Heart left ventricle (tissue), 16 donors: ENCODE measurements at regions not wholly inside any gene's neighbourhood (a gene's known extent, or its start where the extent isn't known, plus 50 kb on each side); places are given as distances from the start of the nearest gene placed in this dataset.

Experiments used
- ATAC-seq, 4 donors: fragments of 200-7000 bp; cut with Tn5 transposase; one replicate each; pipeline ENCODE4 v1.9.1; 2020 to 2022; ENCODE audit warnings: moderate library complexity in 4 of 4, mild to moderate bottlenecking in 3 of 4, moderate number of reproducible peaks in 1 of 4
- DNase-seq, 5 donors: peaks; one replicate each; pipeline ENCODE4 v3.0.0-alpha.2; 2020
- H3K27ac ChIP-seq, 12 donors: fragments of 200-600 bp; sonication (generic) in 4 of 12; one replicate each; pipeline versions ENCODE4 v1.5.0 to v1.8.0; 2016 to 2022; ENCODE audit warnings: mild to moderate bottlenecking in 2 of 12
- H3K27me3 ChIP-seq, 9 donors: fragments of 200-600 bp; sonication (generic) in 2 of 9; one replicate each; pipeline versions ENCODE4 v1.5.1 to v1.8.0; 2016 to 2022; ENCODE audit warnings: mild to moderate bottlenecking in 3 of 9
- H3K36me3 ChIP-seq, 9 donors: fragments of 200-600 bp; sonication (generic) in 2 of 9; one replicate each; pipeline versions ENCODE4 v1.5.0 to v1.8.0; 2018 to 2022; ENCODE audit warnings: mild to moderate bottlenecking in 2 of 9
- H3K4me1 ChIP-seq, 12 donors: fragments of 200-600 bp; sonication (generic) in 4 of 12; one replicate each; pipeline versions ENCODE4 v1.5.0 to v1.8.0; 2016 to 2022; ENCODE audit warnings: mild to moderate bottlenecking in 3 of 12
- H3K4me3 ChIP-seq, 12 donors: fragments of 200-600 bp; sonication (generic) in 4 of 12; one replicate each; pipeline versions ENCODE4 v1.5.0 to v1.8.0; 2017 to 2022; ENCODE audit warnings: mild to moderate bottlenecking in 9 of 12, moderate library complexity in 4 of 12
- H3K9me3 ChIP-seq, 12 donors: fragments of 200-600 bp; sonication (generic) in 4 of 12; one replicate each; pipeline versions ENCODE4 v1.5.0 to v1.8.0; 2016 to 2022; ENCODE audit warnings: mild to moderate bottlenecking in 1 of 12
- POLR2A ChIP-seq, 2 donors: fragments of 450-650 bp; IDR thresholded peaks; one replicate each; pipeline ENCODE4 v1.6.1; 2017; ENCODE audit warnings: antibody characterized with exemption in 2 of 2, mild to moderate bottlenecking in 2 of 2, moderate library complexity in 2 of 2
- WGBS, 4 donors: extraction: QIAGEN DNeasy Blood & Tissue Kit in 2 of 4; methylation state at CpG; one replicate each; pipeline versions ENCODE4 v1.1.5 to v1.1.7; 2013 to 2018; 5-methylcytosine and 5-hydroxymethylcytosine counted together
- intact Hi-C, 10 donors: fragments of 100-400 bp; cut with DNase I; formaldehyde crosslinking; loops; one replicate each; pipeline versions ENCODE4 v1.11.1 to v1.14.2; 2022
- TF ChIP-seq, protein P1 (sequence below), 12 donors: fragments of 200-600 bp; sonication (generic) in 4 of 12; IDR thresholded peaks; one replicate each; pipeline versions ENCODE4 v1.5.0 to v1.8.0; 2018 to 2022; ENCODE audit warnings: antibody characterized with exemption in 12 of 12, mild to moderate bottlenecking in 5 of 12
- donor health status: ischemic (EF 13 %, LVEDD 7.1; RV severe dilation, severe dysfunction).
- donor health status: healthy with polysubstance abuse.
- donor health status: DM: no; HTN: yes; CAD: no.
- donor health status: DM: no; HTN: no; CAD: no.
- donor health status: ischemic (EF 25% LVEDD 6.9; RV normal size, moderate dysfunction).
- donor health status: ischemic (EF 25% LVEDD 5.7; RV mildly dilated, moderate dysfunction).
- donor health status: healthy.
- donor health status: DM: yes; HTN: yes; CAD: no.
- donor health status: ischemic (EF 35%, LVEDD 5.7; RV mildly dilated, moderate dysfunction).
- donor health status: nonischemic (EF 11% LVEDD 7.7; RV severe dilation, severe dysfunction).
- donor health status: DM: yes; HTN: yes; CAD: no.
- donor health status: PGD.
- donor health status: ischemic (EF 29% LVEDD 5.4; RV normal size, mild dysfunction).
- donor health status: nonischemic (EF 23%, LVEDD 6.1; RV moderate dilation, normal function).

GRCh38 chrX:97847885-97848679 is 964.4 kb downstream of the RPA4 start:
- ATAC-seq (no peak), DNase-seq (no peak)
- Histone ChIP-seq H3K27me3 (peaks cover 0 to 4% (median 0%) of the 10 kb centered on the region in 9 donors), H3K36me3 (no peaks in the 10 kb centered on the region), H3K4me1 (no peaks in the 10 kb centered on the region), H3K4me3 (no peak overlapping the region), H3K9me3 (peaks cover 0 to 7% (median 0%) of the 10 kb centered on the region in 12 donors), H3K27ac (no peak overlapping the region)
- intact Hi-C loops: no loop called here
- TF ChIP-seq POLR2A (IDR thresholded peaks at IDR 0.05): no peak
- TF ChIP-seq, protein P1, sequence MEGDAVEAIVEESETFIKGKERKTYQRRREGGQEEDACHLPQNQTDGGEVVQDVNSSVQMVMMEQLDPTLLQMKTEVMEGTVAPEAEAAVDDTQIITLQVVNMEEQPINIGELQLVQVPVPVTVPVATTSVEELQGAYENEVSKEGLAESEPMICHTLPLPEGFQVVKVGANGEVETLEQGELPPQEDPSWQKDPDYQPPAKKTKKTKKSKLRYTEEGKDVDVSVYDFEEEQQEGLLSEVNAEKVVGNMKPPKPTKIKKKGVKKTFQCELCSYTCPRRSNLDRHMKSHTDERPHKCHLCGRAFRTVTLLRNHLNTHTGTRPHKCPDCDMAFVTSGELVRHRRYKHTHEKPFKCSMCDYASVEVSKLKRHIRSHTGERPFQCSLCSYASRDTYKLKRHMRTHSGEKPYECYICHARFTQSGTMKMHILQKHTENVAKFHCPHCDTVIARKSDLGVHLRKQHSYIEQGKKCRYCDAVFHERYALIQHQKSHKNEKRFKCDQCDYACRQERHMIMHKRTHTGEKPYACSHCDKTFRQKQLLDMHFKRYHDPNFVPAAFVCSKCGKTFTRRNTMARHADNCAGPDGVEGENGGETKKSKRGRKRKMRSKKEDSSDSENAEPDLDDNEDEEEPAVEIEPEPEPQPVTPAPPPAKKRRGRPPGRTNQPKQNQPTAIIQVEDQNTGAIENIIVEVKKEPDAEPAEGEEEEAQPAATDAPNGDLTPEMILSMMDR (IDR thresholded peaks at IDR 0.05): no peak
- 90 to 93% (median 91%) methylated on average over 25 of the region's 25 CpGs for WGBS, 4 donors

GRCh38 chrX:97849951-97850350 is 966.2 kb downstream of the RPA4 start:
- Histone ChIP-seq H3K27me3 (peaks cover 0 to 5% (median 0%) of the 10 kb centered on the region in 9 donors), H3K4me3 (no peak overlapping the region), H3K36me3 (no peaks in the 10 kb centered on the region), H3K4me1 (no peaks in the 10 kb centered on the region), H3K27ac (no peak overlapping the region), H3K9me3 (peaks cover 0 to 6% (median 0%) of the 10 kb centered on the region in 12 donors)
- intact Hi-C loops: no loop called here
- TF ChIP-seq, protein P1 (IDR thresholded peaks at IDR 0.05): no peak
- TF ChIP-seq POLR2A (IDR thresholded peaks at IDR 0.05): no peak
- no peak for ATAC-seq
- no peak for DNase-seq

DNA sequence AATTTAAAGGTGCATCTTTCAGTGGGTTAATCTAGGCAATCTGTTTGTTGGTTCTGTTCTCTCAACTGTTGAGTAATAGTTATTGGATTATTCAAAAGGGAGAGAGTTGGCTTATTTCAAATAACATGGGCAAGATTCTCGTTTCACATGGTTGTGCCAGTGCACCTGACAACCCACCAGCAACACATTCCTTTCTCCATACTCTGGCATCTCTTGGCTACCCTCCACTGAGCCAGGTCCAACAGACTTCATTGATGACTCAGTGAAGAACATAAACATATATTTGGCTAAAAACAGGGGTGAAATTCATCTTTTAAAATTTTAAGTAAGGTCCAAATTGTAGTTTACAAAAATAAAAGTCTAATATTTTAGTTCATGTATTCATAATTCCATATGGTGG is 967.2 kb downstream of the RPA4 start:
- ATAC-seq (no peak), DNase-seq (no peak)
- Histone ChIP-seq H3K9me3 (peaks cover 0 to 6% (median 0%) of the 10 kb centered on the region in 12 donors), H3K27me3 (peaks cover 0 to 5% (median 0%) of the 10 kb centered on the region in 9 donors), H3K4me3 (no peak overlapping the region), H3K36me3 (no peaks in the 10 kb centered on the region), H3K27ac (no peak overlapping the region), H3K4me1 (no peaks in the 10 kb centered on the region)
- no peak for TF ChIP-seq POLR2A (IDR thresholded peaks at IDR 0.05)
- TF ChIP-seq, protein P1 (IDR thresholded peaks at IDR 0.05): no peak
- 26 to 53% (median 47%) methylated on average over 1 of the region's 1 CpG for whole genome bisulfite sequencing, 4 donors
- intact Hi-C loops: no loop called here

DNA sequence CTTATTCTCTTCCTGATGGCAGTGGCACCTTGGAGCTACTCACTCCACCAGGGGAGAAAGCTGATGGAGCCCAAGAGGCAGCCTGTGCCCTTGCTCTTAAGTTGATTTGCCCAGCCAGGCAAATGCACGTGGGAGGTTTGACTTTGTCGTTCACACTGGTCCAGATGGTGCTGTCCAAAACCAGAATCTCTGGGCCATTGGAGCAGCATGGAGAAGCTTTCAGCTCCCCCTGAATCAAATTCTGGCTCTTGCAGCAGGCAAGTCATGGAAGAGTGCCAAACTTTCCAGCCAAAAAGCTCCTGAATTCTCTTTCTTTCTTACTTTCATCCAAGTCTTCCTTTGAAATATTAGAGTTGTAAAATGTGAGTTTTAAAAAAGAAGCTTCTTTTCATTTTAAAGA is 970.4 kb downstream of the RPA4 start:
- no peak overlapping the region for H3K4me3 ChIP-seq
- intact Hi-C loops: no loop called here
- no peaks in the 10 kb centered on the region for H3K4me1 ChIP-seq
- peaks cover 0 to 5% (median 0%) of the 10 kb centered on the region in 9 donors for H3K27me3 ChIP-seq
- H3K9me3 ChIP-seq: no peaks in the 10 kb centered on the region
- ATAC-seq (no peak), DNase-seq (no peak)
- no peaks in the 10 kb centered on the region for H3K36me3 ChIP-seq
- H3K27ac ChIP-seq: no peak overlapping the region
- 59 to 86% (median 65%) methylated on average over 2 of the region's 2 CpGs for WGBS, 4 donors
- TF ChIP-seq, protein P1 (IDR thresholded peaks at IDR 0.05): no peak
- TF ChIP-seq POLR2A (IDR thresholded peaks at IDR 0.05): no peak
